WTC11 (cell line): ENCODE measurements at regions not wholly inside any gene's neighbourhood (a gene's known extent, or its start where the extent isn't known, plus 50 kb on each side); places are given as distances from the start of the nearest gene placed in this dataset.

ENCODE experiments used
- ATAC-seq: fragments of 200-7000 bp; cut with Tn5 transposase; 2 replicates; pipeline ENCODE4 v1.10.0; 2021; ENCODE audit warnings: mild to moderate bottlenecking, moderate library complexity
- CTCF ChIA-PET: fragments of 300-600 bp; sonication (Branson Sonifier 250); formaldehyde crosslinking; loops from one replicate; lab custom pipeline; 2021; ENCODE audit warnings: antibody characterized with exemption; lab: Charles Lee
- POLR2A ChIA-PET: fragments of 350-600 bp; sonication (Branson Sonifier 250); formaldehyde crosslinking; loops from one replicate; lab custom pipeline; 2021; ENCODE audit warnings: antibody characterized with exemption; lab: Charles Lee
- DNase-seq: peaks from one replicate; pipeline ENCODE4 v3.0.0; 2021; ENCODE audit warnings: low spot score
- H3K27ac Mint-ChIP-seq: 2 replicates; pipeline ENCODE4 v1.8.0; 2021; ENCODE audit warnings: mixed read lengths
- H3K27me3 Mint-ChIP-seq: 2 replicates; pipeline ENCODE4 v1.8.0; 2021; ENCODE audit warnings: low read depth, mild to moderate bottlenecking, moderate library complexity, mixed read lengths
- H3K36me3 Mint-ChIP-seq: 2 replicates; pipeline ENCODE4 v1.8.0; 2021; ENCODE audit warnings: mixed read lengths
- H3K4me1 Mint-ChIP-seq: 2 replicates; pipeline ENCODE4 v1.8.0; 2022; ENCODE audit warnings: mixed read lengths
- H3K4me3 Mint-ChIP-seq: 2 replicates; pipeline ENCODE4 v1.8.0; 2021; ENCODE audit warnings: mild to moderate bottlenecking, moderate library complexity, mixed read lengths
- H3K9me3 Mint-ChIP-seq: 2 replicates; pipeline ENCODE4 v1.8.0; 2021; ENCODE audit warnings: mixed read lengths
- ATF3 ChIP-seq: sonication (generic); formaldehyde crosslinking; conservative IDR thresholded peaks from 2 replicates; pipeline ENCODE4 v1.8.1; 2022; ENCODE audit warnings: mild to moderate bottlenecking, missing genetic modification reagents
- CBFB ChIP-seq: sonication (generic); formaldehyde crosslinking; IDR thresholded peaks from 2 replicates; pipeline ENCODE4 v1.8.1; 2022; ENCODE audit warnings: mild to moderate bottlenecking, low read depth, missing genetic modification reagents
- CREM ChIP-seq: sonication (generic); formaldehyde crosslinking; IDR thresholded peaks from 2 replicates; pipeline ENCODE4 v1.8.1; 2022; ENCODE audit warnings: mild to moderate bottlenecking, missing genetic modification reagents, moderate library complexity
- CTCF ChIP-seq: fragments of 200-600 bp; IDR thresholded peaks from 2 replicates; pipeline ENCODE4 v1.8.0; 2022; ENCODE audit warnings: antibody characterized with exemption
- E2F5 ChIP-seq: sonication (generic); formaldehyde crosslinking; IDR thresholded peaks from 2 replicates; pipeline ENCODE4 v1.8.1; 2022; ENCODE audit warnings: mild to moderate bottlenecking, moderate library complexity, missing genetic modification reagents
- FOXJ3 ChIP-seq: sonication (generic); formaldehyde crosslinking; IDR thresholded peaks from 2 replicates; pipeline ENCODE4 v1.9.0; 2021; ENCODE audit warnings: missing genetic modification reagents, mild to moderate bottlenecking, borderline replicate concordance
- FOXP4 ChIP-seq: sonication (generic); formaldehyde crosslinking; IDR thresholded peaks from 2 replicates; pipeline ENCODE4 v1.8.0; 2022; ENCODE audit warnings: mild to moderate bottlenecking, missing genetic modification reagents
- HMGA2 ChIP-seq: fragments of 250-450 bp; sonication (Bioruptor Pico); IDR thresholded peaks from 2 replicates; pipeline ENCODE4 v1.4.0; 2021; ENCODE audit warnings: mild to moderate bottlenecking, moderate library complexity
- IRF1 ChIP-seq: sonication (generic); formaldehyde crosslinking; IDR thresholded peaks from 2 replicates; pipeline ENCODE4 v1.8.0; 2023; ENCODE audit warnings: missing genetic modification reagents
- MLX ChIP-seq: sonication (generic); formaldehyde crosslinking; IDR thresholded peaks from 2 replicates; pipeline ENCODE4 v1.8.1; 2023; ENCODE audit warnings: mild to moderate bottlenecking, missing genetic modification reagents, moderate library complexity
- MYBL2 ChIP-seq: sonication (generic); formaldehyde crosslinking; IDR thresholded peaks from 2 replicates; pipeline ENCODE4 v1.8.1; 2023; ENCODE audit warnings: mild to moderate bottlenecking, moderate library complexity, missing genetic modification reagents
- OVOL2 ChIP-seq: fragments of 250-450 bp; sonication (Bioruptor Pico); IDR thresholded peaks from 2 replicates; pipeline ENCODE4 v1.9.0; 2021; ENCODE audit warnings: mild to moderate bottlenecking, borderline replicate concordance
- PREB ChIP-seq: sonication (generic); formaldehyde crosslinking; IDR thresholded peaks from 2 replicates; pipeline ENCODE4 v1.8.1; 2022; ENCODE audit warnings: mild to moderate bottlenecking, missing genetic modification reagents, moderate library complexity, borderline replicate concordance
- PRRX2 ChIP-seq: fragments of 250-450 bp; sonication (Bioruptor Pico); IDR thresholded peaks from 2 replicates; pipeline ENCODE4 v1.8.0; 2021; ENCODE audit warnings: mild to moderate bottlenecking
- SP1 ChIP-seq: sonication (generic); formaldehyde crosslinking; conservative IDR thresholded peaks from 2 replicates; pipeline ENCODE4 v1.8.1; 2022; ENCODE audit warnings: missing genetic modification reagents
- ZNF317 ChIP-seq: sonication (generic); formaldehyde crosslinking; IDR thresholded peaks from 2 replicates; pipeline ENCODE4 v1.8.1; 2023; ENCODE audit warnings: low read depth, mild to moderate bottlenecking, moderate library complexity, missing genetic modification reagents, borderline replicate concordance
- ZNF512 ChIP-seq: sonication (generic); formaldehyde crosslinking; IDR thresholded peaks from 2 replicates; pipeline ENCODE4 v1.8.1; 2022; ENCODE audit warnings: missing genetic modification reagents, borderline replicate concordance
- ZSCAN18 ChIP-seq: fragments of 250-450 bp; sonication (Bioruptor Pico); IDR thresholded peaks from 2 replicates; pipeline ENCODE4 v2.1.2; 2022; ENCODE audit warnings: mild to moderate bottlenecking, moderate library complexity

GRCh38 chr3:144626835-144627234 lies 655.2 kb downstream of the DIPK2A start:
- Mint-ChIP-seq H3K4me1 (peaks cover 13% of the 10 kb centered on the region; the same call in 1 of the 2 replicates), H3K36me3 (no peaks in the 10 kb centered on the region), H3K9me3 (no peaks in the 10 kb centered on the region)

GRCh38 chr3:144629381-144629780 lies 657.8 kb downstream of the DIPK2A start:
- POLR2A ChIA-PET: no interaction called here
- Mint-ChIP-seq H3K4me3 (no peak overlapping the region), H3K4me1 (peaks cover 20% of the 10 kb centered on the region), H3K27ac (no peak overlapping the region), H3K27me3 (no peaks in the 10 kb centered on the region), H3K36me3 (no peaks in the 10 kb centered on the region), H3K9me3 (peaks cover 10% of the 10 kb centered on the region; the same call in 1 of the 2 replicates)
- CTCF ChIA-PET: no interaction called here
- ATAC-seq: no peak
- DNase-seq: no peak
- TF ChIP-seq ZNF317 (CRISPR knock-in tag) (no peak), MYBL2 (CRISPR knock-in tag) (no peak), PREB (CRISPR knock-in tag) (no peak), ATF3 (CRISPR knock-in tag) (no peak), CREM (CRISPR knock-in tag) (no peak), OVOL2 (CRISPR knock-in tag) (no peak), MLX (CRISPR knock-in tag) (no peak), FOXJ3 (CRISPR knock-in tag) (no peak), CTCF (no peak), SP1 (CRISPR knock-in tag) (no peak)

More at GRCh38 chr3:144626835-144627234, 655.2 kb downstream of the DIPK2A start:
- CTCF ChIA-PET: no interaction called here
- no peak for DNase-seq
- H3K27me3 Mint-ChIP-seq: no peaks in the 10 kb centered on the region
- no peak for ATAC-seq
- POLR2A ChIA-PET: no interaction called here
- no peak overlapping the region for H3K4me3 Mint-ChIP-seq
- no peak overlapping the region for H3K27ac Mint-ChIP-seq
- TF ChIP-seq ZNF512 (CRISPR knock-in tag) (no peak), ZSCAN18 (CRISPR knock-in tag) (no peak), HMGA2 (CRISPR knock-in tag) (no peak), CBFB (no peak), PRRX2 (CRISPR knock-in tag) (no peak), E2F5 (CRISPR knock-in tag) (no peak), IRF1 (CRISPR knock-in tag) (no peak), FOXP4 (no peak), CREM (CRISPR knock-in tag) (no peak), MYBL2 (CRISPR knock-in tag) (no peak)
